SH-SY5Y (cell line): ENCODE measurements at regions not wholly inside any gene's neighbourhood (a gene's known extent, or its start where the extent isn't known, plus 50 kb on each side); places are given as distances from the start of the nearest gene placed in this dataset.

Source experiments
- GATA2 ChIP-seq: IDR thresholded peaks from 2 replicates; pipeline ENCODE4 v1.6.1; 2011; ENCODE audit warnings: mild to moderate bottlenecking, low read depth, low read length
- GATA3 ChIP-seq: IDR thresholded peaks from 2 replicates; pipeline ENCODE4 v1.6.1; 2011; ENCODE audit warnings: low read depth, mild to moderate bottlenecking, low read length, moderate library complexity

DNA sequence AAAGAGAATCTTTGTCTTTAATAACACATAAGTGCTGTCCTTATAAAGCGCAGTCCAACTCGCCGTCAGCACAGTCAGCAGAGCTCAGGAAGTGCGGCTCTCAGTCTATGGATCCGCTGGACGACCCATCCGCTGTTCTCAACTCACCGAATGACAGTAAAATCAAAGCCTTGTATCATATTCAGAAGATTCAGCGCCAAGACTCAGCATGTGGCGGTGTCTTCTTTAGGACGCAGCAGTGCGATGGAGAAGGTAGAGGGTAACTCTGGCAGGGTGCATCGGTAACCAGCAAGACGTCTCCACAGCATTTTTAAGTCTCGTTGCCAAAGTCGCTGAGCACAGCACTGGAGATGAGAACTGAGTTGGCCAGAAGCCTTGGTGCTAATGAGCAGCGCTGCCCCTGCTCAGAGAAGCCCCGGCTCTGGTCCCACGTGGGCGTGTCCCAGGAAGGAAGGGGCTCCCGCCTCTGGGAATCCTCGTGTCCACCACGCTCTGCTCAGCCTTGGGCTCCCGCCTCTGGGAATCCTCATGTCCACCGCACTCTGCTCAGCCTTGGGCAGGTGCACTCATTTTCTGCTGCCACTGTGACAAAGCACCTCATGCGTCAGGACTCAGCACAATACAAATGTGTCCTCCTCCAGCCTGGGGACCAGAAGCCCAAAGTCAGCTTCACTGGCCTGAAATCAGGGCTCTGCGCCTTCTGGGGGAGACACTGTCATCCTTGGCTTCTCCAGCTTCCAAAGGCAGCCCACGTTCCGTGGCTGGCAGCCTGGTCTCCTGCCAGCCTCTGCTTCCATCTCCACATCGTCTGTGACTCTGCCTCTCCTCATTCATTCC is 238.0 kb upstream of the SALL3 start:
- TF ChIP-seq GATA2 (no peak), GATA3 (no peak)

DNA sequence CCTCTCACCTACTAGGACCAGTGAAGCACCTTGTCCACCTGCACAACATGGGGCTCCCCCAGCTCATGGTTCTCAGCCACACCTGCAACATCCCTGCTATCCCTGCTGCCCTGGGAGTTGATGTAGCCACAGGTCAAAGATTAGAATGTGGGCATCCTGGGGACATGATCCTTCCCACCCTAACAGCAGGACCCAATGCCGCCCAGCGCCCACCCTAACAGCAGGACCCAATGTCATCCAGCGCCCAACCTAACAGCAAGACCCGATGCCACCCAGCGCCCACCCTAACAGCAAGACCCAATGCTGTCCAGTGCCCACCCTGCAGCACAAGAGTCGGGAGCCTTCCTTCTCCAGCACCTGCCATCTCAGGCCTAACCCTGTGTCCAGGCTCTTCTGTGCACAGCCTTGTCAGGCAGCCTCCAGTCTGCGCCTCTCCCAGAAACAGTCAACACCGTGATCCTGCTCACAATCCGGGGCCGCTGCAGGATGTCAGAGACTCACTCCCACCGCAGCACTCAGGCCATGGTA is 237.3 kb upstream of the SALL3 start:
- TF ChIP-seq GATA3 = no peak
- TF ChIP-seq GATA2 = no peak

DNA sequence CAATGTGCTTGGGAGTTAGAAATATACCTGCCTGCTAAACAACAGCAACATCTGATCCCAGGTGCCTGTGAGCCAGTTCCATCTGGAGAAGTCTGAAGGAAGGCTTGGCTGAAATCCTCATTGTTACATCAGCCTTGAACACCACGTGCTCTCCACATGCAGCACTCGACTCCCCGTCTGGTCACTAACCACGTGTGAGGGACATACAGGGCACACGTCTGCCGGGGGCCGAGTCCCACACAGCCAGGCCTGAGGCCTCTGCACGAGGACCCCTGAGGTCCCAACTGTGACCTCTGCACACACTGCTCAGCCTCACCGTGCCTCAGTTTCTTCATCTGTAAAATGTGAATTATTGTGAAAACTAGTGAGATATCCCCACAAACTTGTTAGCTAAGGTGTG is 236.5 kb upstream of the SALL3 start:
- no peak for TF ChIP-seq GATA3
- no peak for TF ChIP-seq GATA2

DNA sequence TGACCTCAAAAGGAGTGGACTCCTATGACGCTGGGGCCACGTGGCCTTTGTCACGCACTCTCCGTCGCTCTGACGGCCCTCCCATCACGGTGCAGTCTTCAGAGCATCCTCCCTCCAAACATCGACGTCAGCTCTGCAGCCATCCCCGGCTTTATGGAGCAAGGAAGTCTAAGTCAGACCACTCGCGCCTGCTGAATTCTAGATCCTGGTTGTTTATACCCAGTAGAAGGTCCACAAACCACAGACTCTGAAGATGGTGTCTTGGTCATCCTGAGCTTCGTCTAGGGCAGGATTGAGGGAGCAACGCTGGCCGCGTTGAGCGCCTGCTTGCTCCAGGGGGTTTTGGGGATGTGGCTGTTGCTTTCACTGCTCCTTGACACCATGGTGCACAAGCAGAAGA is 228.0 kb upstream of the SALL3 start:
- TF ChIP-seq GATA3 (no peak), GATA2 (no peak)

DNA sequence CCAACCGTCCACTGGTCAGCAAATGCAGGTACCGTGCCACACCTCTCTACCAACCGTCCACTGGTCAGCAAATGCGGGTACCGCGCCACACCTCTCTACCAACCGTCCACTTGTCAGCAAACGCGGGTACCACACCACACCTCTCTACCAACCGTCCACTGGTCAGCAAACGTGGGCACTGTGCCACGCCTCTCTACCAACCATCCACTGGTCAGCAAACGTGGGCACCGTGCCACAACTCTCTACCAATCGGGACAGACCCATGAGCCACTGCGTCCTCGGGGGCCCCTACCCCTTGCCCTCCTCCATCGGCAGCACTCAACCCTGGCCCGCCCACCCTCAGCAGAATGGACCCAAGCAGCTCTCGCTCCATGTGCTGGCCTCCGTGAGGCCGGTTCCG is 226.4 kb upstream of the SALL3 start:
- no peak for TF ChIP-seq GATA2
- no peak for TF ChIP-seq GATA3

DNA sequence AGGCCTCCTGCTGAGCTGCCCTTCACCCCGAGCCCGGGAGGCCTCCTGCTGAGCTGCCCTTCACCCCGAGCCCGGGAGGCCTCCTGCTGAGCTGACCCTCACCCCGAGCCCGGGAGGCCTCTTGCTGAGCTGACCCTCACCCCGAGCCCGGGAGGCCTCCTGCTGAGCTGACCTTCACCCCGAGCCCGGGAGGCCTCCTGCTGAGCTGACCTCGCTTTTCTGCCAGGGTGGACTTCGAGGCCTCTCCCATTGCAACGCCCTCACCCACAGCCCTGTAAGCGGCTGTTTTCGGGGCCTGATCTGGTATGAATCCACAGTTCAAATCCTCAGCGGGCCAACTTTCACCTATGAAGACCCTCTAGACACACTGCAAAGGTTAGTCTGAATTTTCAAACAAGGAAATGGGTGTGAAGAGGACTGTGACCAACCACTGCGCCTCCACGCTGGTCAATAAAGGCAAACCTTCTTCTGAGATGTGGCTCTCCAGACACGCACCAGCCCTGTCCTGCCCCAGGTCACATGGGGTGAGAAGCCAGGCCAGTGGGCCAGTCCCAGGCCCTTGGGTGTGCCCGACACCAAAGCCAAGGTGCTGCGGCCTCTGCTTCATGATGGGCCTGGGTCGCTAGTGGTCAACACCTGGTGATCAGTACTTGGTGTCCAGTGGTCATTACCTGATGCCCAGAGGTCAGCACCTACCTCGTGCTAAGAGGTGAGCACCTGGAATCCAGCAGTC is 225.1 kb upstream of the SALL3 start:
- TF ChIP-seq GATA3 = no peak
- no peak for TF ChIP-seq GATA2

DNA sequence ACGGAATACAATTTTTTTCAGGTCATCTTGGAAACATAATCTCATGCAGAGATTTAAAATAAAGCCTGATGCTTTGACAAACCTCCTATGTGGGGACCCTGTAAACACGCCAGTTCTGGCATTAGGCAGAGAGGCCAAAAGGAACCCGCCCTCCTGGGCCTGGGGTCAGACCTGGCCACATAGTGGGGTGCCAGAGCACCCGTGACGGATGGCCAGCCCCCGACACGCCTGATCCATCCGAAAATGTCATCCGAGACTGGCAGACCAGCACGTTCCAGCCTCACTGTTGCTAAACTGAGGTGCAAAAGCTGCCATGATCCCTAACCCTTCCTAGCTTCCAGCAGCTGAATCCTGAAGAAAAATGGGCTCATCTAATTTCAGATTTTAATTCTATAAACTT is 222.6 kb upstream of the SALL3 start:
- TF ChIP-seq GATA3 = no peak
- TF ChIP-seq GATA2 = no peak

DNA sequence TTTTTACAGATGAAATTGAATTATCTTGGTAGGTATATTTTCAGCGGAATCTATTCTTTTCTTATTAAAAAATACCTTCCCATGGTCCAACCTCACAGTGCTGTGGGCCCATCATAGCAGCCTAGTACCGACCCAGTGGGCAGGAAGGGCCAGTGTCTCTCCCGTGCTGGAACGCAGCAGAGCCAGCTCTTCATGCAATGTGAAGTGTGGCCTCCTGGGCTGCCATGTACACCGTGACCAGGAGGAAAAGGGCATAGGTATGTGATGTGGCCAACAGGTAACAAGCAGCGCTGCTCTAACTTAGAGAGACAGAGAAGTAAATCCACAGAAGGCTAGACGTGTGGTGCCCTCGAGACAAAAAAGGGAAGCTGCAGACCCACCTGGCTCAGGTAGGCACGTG is 221.1 kb upstream of the SALL3 start:
- TF ChIP-seq GATA3 (no peak), GATA2 (no peak)

DNA sequence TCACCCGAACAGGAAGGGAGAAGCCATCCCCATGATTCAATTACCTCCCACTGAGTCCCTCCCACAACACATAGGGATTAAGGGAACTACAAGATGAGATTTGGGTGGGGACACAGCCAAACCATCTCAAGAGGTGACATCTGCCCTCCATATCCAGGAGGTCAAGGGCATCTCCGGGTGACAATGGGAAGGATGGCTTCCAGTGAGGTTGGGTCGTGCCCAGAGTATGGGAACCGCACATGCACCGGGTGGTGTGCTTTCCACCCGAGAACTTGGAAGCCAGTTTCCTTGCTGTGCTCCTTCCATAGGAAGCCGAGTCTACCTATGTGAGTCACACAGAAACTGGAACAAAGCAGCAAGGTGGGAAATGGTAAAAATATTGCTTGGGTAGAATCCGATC is 216.9 kb upstream of the SALL3 start:
- no peak for TF ChIP-seq GATA3
- no peak for TF ChIP-seq GATA2

DNA sequence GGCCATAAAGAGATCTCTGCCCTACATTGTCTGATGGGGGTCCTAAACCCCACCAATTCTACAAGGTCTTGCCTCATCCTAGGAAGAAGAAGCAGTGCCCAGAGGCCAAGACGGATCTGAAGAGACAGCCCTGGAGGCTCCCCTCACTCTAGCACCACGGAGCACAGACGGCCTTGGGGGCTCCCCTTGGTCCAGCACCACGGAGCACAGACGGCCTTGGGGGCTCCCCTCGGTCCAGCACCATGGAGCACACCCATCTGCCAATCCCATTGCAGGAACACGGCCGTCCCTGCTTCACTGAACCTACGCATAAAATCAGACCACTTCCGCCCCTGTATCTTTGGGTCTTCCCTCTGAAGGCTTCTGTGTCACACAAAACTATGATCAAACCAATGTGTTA is 215.1 kb upstream of the SALL3 start:
- TF ChIP-seq GATA2 (no peak), GATA3 (no peak)

DNA sequence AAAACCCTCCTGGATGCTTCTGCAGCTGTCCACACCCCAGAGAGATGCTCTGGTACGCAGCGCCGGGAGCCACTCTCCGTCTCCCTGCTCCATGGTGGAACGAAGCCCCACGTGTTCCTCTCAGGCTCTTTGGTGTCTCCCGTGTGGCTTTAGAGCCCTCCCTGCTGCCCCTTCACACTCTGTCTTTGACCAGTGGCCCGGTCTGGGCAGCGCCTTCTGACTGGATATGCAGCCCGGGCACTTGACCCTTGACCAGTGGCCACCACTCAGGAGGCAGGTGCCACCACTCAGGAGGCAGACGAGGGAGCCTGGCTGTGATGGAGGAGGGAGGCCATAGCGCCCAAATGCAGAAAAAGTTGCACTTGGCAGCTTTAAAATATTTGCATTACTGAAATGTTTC is 214.5 kb upstream of the SALL3 start:
- TF ChIP-seq GATA3 = no peak
- no peak for TF ChIP-seq GATA2

DNA sequence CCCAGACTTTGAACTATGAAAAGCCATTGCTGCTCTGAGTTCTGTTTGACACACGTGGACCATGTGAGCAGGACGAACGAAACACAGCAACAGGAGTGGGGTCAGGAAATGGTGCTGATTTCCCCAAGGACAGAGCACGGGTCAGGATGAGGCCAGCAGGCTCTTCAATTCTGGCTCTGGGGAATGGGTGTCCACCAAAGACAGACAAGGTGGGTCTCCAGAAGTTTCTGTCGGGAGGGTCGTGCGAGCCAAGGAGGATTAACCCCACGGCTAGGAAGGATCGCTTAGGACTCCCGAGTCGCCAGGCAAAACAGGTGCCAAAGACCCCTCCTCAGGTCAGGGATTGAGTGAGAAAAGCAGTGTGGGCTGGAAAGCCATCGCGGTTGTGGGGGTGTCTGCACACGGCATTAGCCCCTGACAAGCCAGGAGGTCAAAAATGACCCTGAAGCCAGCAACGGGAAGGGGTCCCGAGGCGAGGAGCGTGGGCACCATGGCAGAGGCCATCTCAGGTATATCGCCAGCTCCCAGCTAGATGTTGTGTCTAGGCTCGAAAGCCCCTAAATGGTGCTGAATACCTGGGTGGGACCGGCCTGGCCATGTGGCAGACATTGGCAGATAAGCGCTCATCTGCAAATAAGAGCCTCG is 213.9 kb upstream of the SALL3 start:
- TF ChIP-seq GATA3 (no peak), GATA2 (no peak)

DNA sequence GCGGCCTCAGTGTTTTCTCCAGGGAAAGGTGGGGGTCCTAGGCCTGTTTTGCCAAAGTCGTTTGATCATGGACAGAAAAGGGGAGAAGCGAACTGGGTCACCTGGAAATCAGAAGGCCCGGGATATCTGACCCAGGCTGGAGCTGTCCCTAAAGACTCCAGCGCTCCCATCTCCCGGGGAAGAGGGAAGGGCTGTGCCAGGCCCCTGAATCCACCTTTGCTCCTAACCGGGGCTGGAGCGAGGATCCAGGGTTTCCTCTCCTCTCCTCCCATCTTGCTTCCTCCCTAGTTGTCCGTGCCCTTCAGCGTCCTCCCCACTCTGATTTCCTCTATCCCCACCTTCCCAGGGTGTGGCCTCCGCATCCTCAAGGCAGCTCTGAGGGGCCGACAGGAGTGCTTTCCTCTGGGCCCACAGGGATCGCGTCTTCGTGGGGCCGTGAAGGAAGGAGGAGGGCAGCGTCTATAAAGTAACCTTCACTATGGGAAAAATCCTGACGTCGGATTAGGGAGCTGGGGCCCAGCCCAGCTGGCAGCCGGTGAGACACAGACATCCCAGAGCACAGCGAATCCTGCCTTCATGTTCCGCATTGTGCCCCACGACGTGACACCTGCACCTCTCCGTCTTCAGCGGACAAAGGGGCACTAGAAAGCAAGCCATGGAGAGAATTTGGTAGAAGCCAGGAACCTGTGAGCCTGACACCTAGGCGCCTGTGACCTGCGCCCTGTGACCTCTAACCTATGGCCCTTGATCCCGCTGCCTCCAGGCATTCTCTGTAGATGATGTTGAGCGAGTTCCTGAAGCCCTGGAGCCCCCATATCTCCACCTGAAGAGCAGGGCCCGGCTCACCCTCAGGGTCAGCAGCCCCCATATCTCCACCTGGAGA is 212.7 kb upstream of the SALL3 start:
- TF ChIP-seq GATA3 (no peak), GATA2 (no peak)

DNA sequence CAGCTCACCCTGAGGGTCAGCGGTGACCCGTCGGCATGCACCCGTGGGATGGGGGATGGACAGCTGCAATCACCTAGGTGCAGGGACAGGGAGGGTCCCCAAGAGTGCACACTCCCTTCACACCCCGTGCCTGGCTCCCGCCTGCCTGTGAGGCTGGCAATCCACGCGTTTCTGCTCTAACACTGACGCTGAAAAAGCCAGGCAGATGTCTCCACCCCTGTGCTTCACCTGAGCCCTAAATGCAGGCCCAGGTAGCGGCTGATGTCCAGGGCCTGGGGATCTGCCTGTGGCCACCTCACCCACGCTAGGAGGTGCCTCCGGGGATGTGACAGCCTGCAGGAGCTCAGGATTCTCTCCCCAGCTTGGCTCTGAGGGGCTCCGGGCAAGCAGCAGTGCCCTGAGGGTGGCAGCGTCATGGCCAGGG is 212.0 kb upstream of the SALL3 start:
- TF ChIP-seq GATA3 (no peak), GATA2 (no peak)

DNA sequence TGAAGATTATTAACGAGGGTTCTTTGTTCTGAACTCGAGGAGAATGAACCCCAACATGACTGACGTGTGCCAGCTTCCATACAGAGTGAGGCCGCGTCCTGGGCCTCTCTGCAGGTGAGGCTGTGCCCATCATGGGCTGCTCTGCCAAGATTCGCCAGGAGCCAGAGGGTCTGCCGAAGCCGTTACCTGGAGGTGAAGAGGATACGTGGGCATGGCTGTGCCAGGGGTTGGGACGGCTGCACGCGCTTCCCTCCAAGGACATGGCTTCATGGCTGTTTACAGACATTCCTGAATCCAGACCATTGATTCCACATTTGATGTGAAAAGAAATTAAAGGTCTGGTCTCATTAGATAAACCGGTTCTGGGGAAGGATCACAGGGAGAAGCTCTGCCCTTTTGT is 211.4 kb upstream of the SALL3 start:
- TF ChIP-seq GATA3 (no peak), GATA2 (no peak)
